CMK (cell line): ENCODE measurements at regions not wholly inside any gene's neighbourhood (a gene's known extent, or its start where the extent isn't known, plus 50 kb on each side); places are given as distances from the start of the nearest gene placed in this dataset.
"Not testable (repeated sequence)": the region's sequence is repeated elsewhere in the genome, so short reads cannot be mapped to it uniquely, and the experiment has no call there.

Experiments used
- DNase-seq: peaks from one replicate; pipeline ENCODE4 v3.0.0-alpha.2; 2010; ENCODE audit warnings: low read depth

- DNase-seq: peak; percentile 18
Measured at GRCh38 chr7:68176974-68177373, 1180.3 kb downstream of the TYW1 start.

- DNase-seq: no peak
Measured at GRCh38 chr7:68180761-68181160, 1184.1 kb downstream of the TYW1 start.

- DNase-seq: no peak
Measured at GRCh38 chr7:68183176-68183575, 1186.5 kb downstream of the TYW1 start.

GRCh38 chr7:68185631-68186456 lies 1189.2 kb downstream of the TYW1 start:
- no peak for DNase-seq

- no peak for DNase-seq
Measured at GRCh38 chr7:68187532-68187931, 1190.9 kb downstream of the TYW1 start.

- no peak for DNase-seq
Measured at GRCh38 chr7:68192941-68193340, 1196.3 kb downstream of the TYW1 start.

GRCh38 chr7:68195642-68196041 lies 1199.0 kb downstream of the TYW1 start:
- not testable (repeated sequence) for DNase-seq

- DNase-seq: no peak
Measured at GRCh38 chr7:68200051-68200670, 1203.5 kb downstream of the TYW1 start.

- DNase-seq: no peak
Measured at GRCh38 chr7:68203251-68203650, 1206.6 kb downstream of the TYW1 start.

GRCh38 chr7:68205826-68206225 lies 1209.2 kb downstream of the TYW1 start:
- no peak for DNase-seq

GRCh38 chr7:68206946-68207485 lies 1210.4 kb downstream of the TYW1 start:
- no peak for DNase-seq

GRCh38 chr7:68207676-68208075 lies 1211.0 kb downstream of the TYW1 start:
- DNase-seq: no peak

- DNase-seq: no peak
Measured at GRCh38 chr7:68209486-68209885, 1212.9 kb downstream of the TYW1 start.

- DNase-seq: no peak
Measured at GRCh38 chr7:68213838-68214237, 1217.2 kb downstream of the TYW1 start.

GRCh38 chr7:68216051-68216450 lies 1219.4 kb downstream of the TYW1 start:
- no peak for DNase-seq

GRCh38 chr7:68217426-68217825 lies 1220.8 kb downstream of the TYW1 start:
- no peak for DNase-seq

GRCh38 chr7:68218461-68218860 lies 1221.8 kb downstream of the TYW1 start:
- no peak for DNase-seq

GRCh38 chr7:68222311-68222710 lies 1225.7 kb downstream of the TYW1 start:
- no peak for DNase-seq

GRCh38 chr7:68224041-68224741 lies 1227.6 kb downstream of the TYW1 start:
- DNase-seq: no peak

GRCh38 chr7:68231011-68231410 lies 1234.4 kb downstream of the TYW1 start:
- DNase-seq: not testable (repeated sequence)

GRCh38 chr7:68235937-68236336 lies 1239.3 kb downstream of the TYW1 start:
- no peak for DNase-seq

- no peak for DNase-seq
Measured at GRCh38 chr7:68238204-68238805, 1241.7 kb downstream of the TYW1 start.
